H1 (cell line): ENCODE measurements at regions not wholly inside any gene's neighbourhood (a gene's known extent, or its start where the extent isn't known, plus 50 kb on each side); places are given as distances from the start of the nearest gene placed in this dataset.

Experiments used
- CTCF ChIA-PET: fragments of 300-600 bp; sonication (Branson Sonifier 250); formaldehyde crosslinking; loops from one replicate; lab custom pipeline; 2021; ENCODE audit not compliant: partially characterized antibody; lab: Charles Lee
- POLR2A ChIA-PET: fragments of 300-600 bp; sonication (Branson Sonifier 250); formaldehyde crosslinking; loops from one replicate; lab custom pipeline; 2021; ENCODE audit warnings: inconsistent platforms; ENCODE audit not compliant: partially characterized antibody; lab: Charles Lee
- DNase-seq, 2 experiments: peaks; one replicate each; pipeline versions ENCODE4 v3.0.0 to v3.0.0-alpha.2; 2010 to 2022; ENCODE audit warnings: low spot score in 2 of 2, low read depth in 1 of 2, mixed read lengths in 1 of 2
- FAIRE-seq: peaks from 2 replicates; lab custom pipeline; 2011; peaks lifted over from hg19 to GRCh38; lab: Jason Lieb, UNC
- H2AFZ ChIP-seq: 2 replicates; pipeline ENCODE4 v1.8.1; 2012; ENCODE audit warnings: low read length, inconsistent platforms
- H2AK5ac ChIP-seq: 2 replicates; pipeline ENCODE4 v1.6.1; 2013; ENCODE audit warnings: low read depth, low read length
- H2BK120ac ChIP-seq: replicated peaks from 2 replicates; pipeline ENCODE3; 2013; ENCODE audit warnings: low read depth, low read length, inconsistent platforms
- H2BK12ac ChIP-seq: 2 replicates; pipeline ENCODE4 v1.6.1; 2013; ENCODE audit warnings: low read depth, low read length
- H2BK15ac ChIP-seq: 2 replicates; pipeline ENCODE4 v1.6.1; 2013; ENCODE audit warnings: low read length
- H2BK20ac ChIP-seq: 2 replicates; pipeline ENCODE4 v1.6.1; 2013; ENCODE audit warnings: low read length
- H2BK5ac ChIP-seq: 2 replicates; pipeline ENCODE4 v1.6.1; 2013; ENCODE audit warnings: low read depth, low read length
- H3K14ac ChIP-seq: 2 replicates; pipeline ENCODE4 v1.6.1; 2013; ENCODE audit warnings: inconsistent platforms; ENCODE audit not compliant: insufficient read length
- H3K18ac ChIP-seq: 2 replicates; pipeline ENCODE4 v1.6.1; 2013; ENCODE audit warnings: low read length; ENCODE audit errors: extremely low read depth
- H3K23ac ChIP-seq: 2 replicates; pipeline ENCODE4 v1.6.1; 2013; ENCODE audit warnings: inconsistent platforms; ENCODE audit not compliant: insufficient read length
- H3K23me2 ChIP-seq: 2 replicates; pipeline ENCODE4 v1.6.1; 2013; ENCODE audit warnings: low read depth, low read length
- H3K27ac ChIP-seq: 2 replicates; pipeline ENCODE4 v1.6.1; 2011; ENCODE audit warnings: low read depth, low read length, inconsistent platforms
- H3K27me3 ChIP-seq, 4 experiments: replicated peaks in 1 of 4; 1 replicate in 1 of 4; 2 replicates in 3 of 4; pipeline versions ENCODE4 v1.6.1 to v1.8.1; 2011 to 2013; ENCODE audit warnings: low read length in 3 of 4, mild to moderate bottlenecking in 3 of 4, inconsistent platforms in 2 of 4, mixed read lengths in 2 of 4, moderate library complexity in 1 of 4; ENCODE audit not compliant: control insufficient read depth in 3 of 4, insufficient read depth in 3 of 4; ENCODE audit errors: extremely low read depth in 1 of 4
- H3K36me3 ChIP-seq, 4 experiments: 2 replicates each; pipeline versions ENCODE4 v1.6.1 to v1.8.1; 2011 to 2013; ENCODE audit warnings: mild to moderate bottlenecking in 4 of 4, low read length in 3 of 4, moderate library complexity in 2 of 4, control low read depth in 1 of 4, inconsistent platforms in 1 of 4; ENCODE audit not compliant: insufficient read depth in 4 of 4, control insufficient read depth in 2 of 4
- H3K4ac ChIP-seq: replicated peaks from 2 replicates; pipeline ENCODE3; 2013; ENCODE audit warnings: low read length, low read depth, mixed read lengths, inconsistent platforms; ENCODE audit not compliant: insufficient read length
- H3K4me1 ChIP-seq, 4 experiments: replicated peaks in 1 of 4; 1 replicate in 1 of 4; 2 replicates in 3 of 4; pipeline versions ENCODE4 v1.6.1 to v1.8.1; 2011 to 2013; ENCODE audit warnings: low read length in 3 of 4, inconsistent platforms in 2 of 4, mixed read lengths in 1 of 4; ENCODE audit not compliant: insufficient read depth in 4 of 4, control insufficient read depth in 3 of 4
- H3K4me2 ChIP-seq, 2 experiments: 2 replicates each; pipeline versions ENCODE4 v1.6.1 to v1.8.1; 2011 to 2013; ENCODE audit warnings: low read depth in 2 of 2, low read length in 2 of 2, control low read depth in 1 of 2, inconsistent platforms in 1 of 2, mild to moderate bottlenecking in 1 of 2; ENCODE audit not compliant: insufficient read depth in 1 of 2
- H3K4me3 ChIP-seq, 4 experiments: fragments of 200-600, 300-600 bp in 1 of 4; sonication (generic), shearing (Covaris generic), sonication (Bioruptor Twin) in 1 of 4; 2 replicates each; pipeline versions ENCODE4 v1.5.1 to v1.8.1; 2011 to 2016; ENCODE audit warnings: low read length in 4 of 4, low read depth in 3 of 4, control low read depth in 2 of 4, inconsistent platforms in 2 of 4, mild to moderate bottlenecking in 2 of 4, mixed read lengths in 1 of 4, moderate library complexity in 1 of 4; ENCODE audit not compliant: insufficient read depth in 2 of 4; ENCODE audit errors: extremely low read depth in 1 of 4
- H3K56ac ChIP-seq: replicated peaks from 2 replicates; pipeline ENCODE3; 2013; ENCODE audit warnings: low read depth, mild to moderate bottlenecking, mixed read lengths, low read length, inconsistent platforms; ENCODE audit not compliant: insufficient read length
- H3K79me1 ChIP-seq: 2 replicates; pipeline ENCODE4 v1.6.1; 2013; ENCODE audit warnings: low read depth, low read length, control low read depth
- H3K79me2 ChIP-seq, 2 experiments: 2 replicates each; pipeline versions ENCODE4 v1.6.1 to v1.8.1; 2012 to 2013; ENCODE audit warnings: low read length in 2 of 2, mild to moderate bottlenecking in 2 of 2, inconsistent platforms in 1 of 2; ENCODE audit not compliant: insufficient read depth in 2 of 2, control insufficient read depth in 1 of 2
- H3K9ac ChIP-seq, 4 experiments: replicated peaks in 1 of 4; 1 replicate in 1 of 4; 2 replicates in 3 of 4; pipeline versions ENCODE4 v1.6.1 to v1.8.1; 2011 to 2013; ENCODE audit warnings: low read depth in 3 of 4, low read length in 3 of 4, control low read depth in 2 of 4, mild to moderate bottlenecking in 2 of 4, moderate library complexity in 2 of 4, inconsistent platforms in 1 of 4; ENCODE audit errors: extremely low read depth in 1 of 4
- H3K9me3 ChIP-seq, 2 experiments: 2 replicates each; pipeline versions ENCODE4 v1.6.1 to v1.8.1; 2012 to 2013; ENCODE audit warnings: mild to moderate bottlenecking in 2 of 2, moderate library complexity in 2 of 2, control low read depth in 1 of 2, inconsistent platforms in 1 of 2, low read depth in 1 of 2, low read length in 1 of 2, mixed read lengths in 1 of 2; ENCODE audit not compliant: insufficient read depth in 2 of 2
- H4K20me1 ChIP-seq, 2 experiments: replicated peaks in 1 of 2; 2 replicates each; pipeline versions ENCODE3 to v1.8.1; 2011 to 2013; ENCODE audit warnings: inconsistent platforms in 2 of 2, low read length in 2 of 2, mild to moderate bottlenecking in 1 of 2; ENCODE audit not compliant: insufficient read depth in 2 of 2, control insufficient read depth in 1 of 2
- H4K5ac ChIP-seq: 2 replicates; pipeline ENCODE4 v1.6.1; 2013; ENCODE audit warnings: low read length, low read depth, mixed read lengths, inconsistent platforms; ENCODE audit not compliant: insufficient read length
- H4K8ac ChIP-seq: 2 replicates; pipeline ENCODE4 v1.8.0; 2013; ENCODE audit warnings: mild to moderate bottlenecking, moderate library complexity, low read length, inconsistent platforms; ENCODE audit not compliant: insufficient read depth; ENCODE audit errors: extremely low read depth
- H4K91ac ChIP-seq: replicated peaks from 2 replicates; pipeline ENCODE3; 2013; ENCODE audit warnings: low read length, mixed read lengths, inconsistent platforms; ENCODE audit not compliant: insufficient read length
- SIX5 ChIP-seq: IDR thresholded peaks from 2 replicates; pipeline ENCODE4 v1.6.1; 2011; ENCODE audit warnings: mild to moderate bottlenecking, low read depth, low read length
- SP2 ChIP-seq: IDR thresholded peaks from 2 replicates; pipeline ENCODE4 v1.6.1; 2012; ENCODE audit warnings: mild to moderate bottlenecking, low read length, inconsistent platforms
- TCF12 ChIP-seq: IDR thresholded peaks from 2 replicates; pipeline ENCODE4 v1.6.1; 2011; ENCODE audit warnings: low read depth, mild to moderate bottlenecking, low read length
- WGBS, 2 experiments: shearing (Covaris generic) in 1 of 2; methylation state at CpG; one replicate each; pipeline versions ENCODE4 v1.1.6 to v1.1.7; 2013 to 2015; ENCODE audit warnings: low lambda C conversion rate in 2 of 2, mixed read lengths in 2 of 2, inconsistent platforms in 1 of 2, low coverage in 1 of 2, missing lambda C conversion rate in 1 of 2; ENCODE audit not compliant: insufficient replicate concordance in 2 of 2, insufficient coverage in 1 of 2, insufficient read length in 1 of 2; ENCODE audit errors: extremely low coverage in 1 of 2, missing lambda C conversion rate in 1 of 2; 5-methylcytosine and 5-hydroxymethylcytosine counted together

- no peak overlapping the region for H3K4me2 ChIP-seq
- no peak overlapping the region for H3K18ac ChIP-seq
- no peak for FAIRE-seq
- no peak overlapping the region for H3K56ac ChIP-seq
- H2BK120ac ChIP-seq = no peak overlapping the region
- H3K27ac ChIP-seq = no peak overlapping the region
- no peaks in the 10 kb centered on the region for H3K79me1 ChIP-seq
- no peak overlapping the region for H2BK5ac ChIP-seq
- H4K8ac ChIP-seq = no peak overlapping the region
- H3K23ac ChIP-seq = no peak overlapping the region
- no peaks in the 10 kb centered on the region for H3K36me3 ChIP-seq
- no peak overlapping the region for H2BK12ac ChIP-seq
- ChIA-PET POLR2A (no interaction called here), CTCF (no interaction called here)
- H3K79me2 ChIP-seq = no peaks in the 10 kb centered on the region
- H2AK5ac ChIP-seq = no peak overlapping the region
- no peak overlapping the region for H2BK20ac ChIP-seq
- no peak for DNase-seq
- H3K27me3 ChIP-seq = no peaks in the 10 kb centered on the region
- WGBS, 2 experiments = 88% methylated on average over 2 of the region's 2 CpGs; no CpG with 5 or more reads in 1 of the 2 experiments
- H3K9ac ChIP-seq = no peak overlapping the region
- H3K14ac ChIP-seq = no peak overlapping the region
- H3K23me2 ChIP-seq = no peaks in the 10 kb centered on the region
- H4K5ac ChIP-seq = no peak overlapping the region
- H2BK15ac ChIP-seq = no peak overlapping the region
- H4K20me1 ChIP-seq = no peaks in the 10 kb centered on the region
- no peak overlapping the region for H3K4ac ChIP-seq
- H4K91ac ChIP-seq = no peak overlapping the region
- H3K9me3 ChIP-seq = no peaks in the 10 kb centered on the region
- TF ChIP-seq TCF12 (no peak), SIX5 (no peak), SP2 (no peak)
- no peak overlapping the region for H3K4me3 ChIP-seq
- H2AFZ ChIP-seq = no peak overlapping the region
- peaks cover 0 to 2% (median 0%) of the 10 kb centered on the region in 4 experiments; a peak in 1 of 7 replicates for H3K4me1 ChIP-seq
Measured at GRCh38 chr5:118552146-118552545, 436.2 kb downstream of the DTWD2 start.
